ENCODE measurements at regions not wholly inside any gene's neighbourhood (a gene's known extent, or its start where the extent isn't known, plus 50 kb on each side); places are given as distances from the start of the nearest gene placed in this dataset.

DNA sequence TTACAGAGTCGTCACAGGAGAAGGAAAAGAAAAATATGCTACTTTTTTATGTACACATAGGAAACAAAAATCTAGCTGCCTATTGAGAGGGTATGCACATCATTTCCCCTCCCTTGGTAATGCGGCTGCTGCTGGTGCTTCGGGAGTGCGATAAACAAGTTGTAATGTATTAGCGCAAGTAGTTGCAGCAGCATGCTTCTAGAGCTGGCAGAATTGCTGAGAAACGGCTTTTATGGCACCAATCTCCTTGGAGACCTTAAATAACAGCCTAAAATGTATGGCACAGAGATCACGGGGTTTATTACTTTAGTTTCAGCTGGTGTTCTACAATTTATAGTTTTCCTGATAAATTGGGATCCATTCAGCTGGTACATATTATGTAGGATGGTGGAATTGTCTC, 447.6 kb upstream of the TMPO start:
- DNase-seq = no peak

DNA sequence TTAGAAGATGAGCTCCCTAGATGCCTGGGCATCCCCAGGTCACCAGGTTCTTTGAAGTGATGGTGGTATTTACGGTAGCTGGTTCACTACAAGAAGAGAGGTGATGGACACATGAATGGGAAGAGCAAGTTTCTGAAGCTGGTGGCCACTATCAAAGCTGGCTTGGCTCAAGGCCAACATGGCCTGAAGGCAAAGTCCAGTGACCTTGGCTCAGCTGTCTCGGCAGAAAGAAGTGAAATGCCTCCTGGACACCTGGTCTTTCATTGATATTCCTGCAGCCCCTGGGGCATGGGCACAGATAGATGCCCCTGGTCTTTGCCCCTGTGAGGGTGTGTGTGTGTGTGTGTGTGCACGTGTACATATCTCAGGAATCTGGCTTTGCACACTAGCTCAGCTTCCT, 441.8 kb upstream of the TMPO start:
- no peak for DNase-seq

GRCh38 chr12:98074286-98074685, 441.1 kb upstream of the TMPO start:
- no peak for DNase-seq

GRCh38 chr12:98084391-98084790, 431.0 kb upstream of the TMPO start:
- DNase-seq = no peak

DNA sequence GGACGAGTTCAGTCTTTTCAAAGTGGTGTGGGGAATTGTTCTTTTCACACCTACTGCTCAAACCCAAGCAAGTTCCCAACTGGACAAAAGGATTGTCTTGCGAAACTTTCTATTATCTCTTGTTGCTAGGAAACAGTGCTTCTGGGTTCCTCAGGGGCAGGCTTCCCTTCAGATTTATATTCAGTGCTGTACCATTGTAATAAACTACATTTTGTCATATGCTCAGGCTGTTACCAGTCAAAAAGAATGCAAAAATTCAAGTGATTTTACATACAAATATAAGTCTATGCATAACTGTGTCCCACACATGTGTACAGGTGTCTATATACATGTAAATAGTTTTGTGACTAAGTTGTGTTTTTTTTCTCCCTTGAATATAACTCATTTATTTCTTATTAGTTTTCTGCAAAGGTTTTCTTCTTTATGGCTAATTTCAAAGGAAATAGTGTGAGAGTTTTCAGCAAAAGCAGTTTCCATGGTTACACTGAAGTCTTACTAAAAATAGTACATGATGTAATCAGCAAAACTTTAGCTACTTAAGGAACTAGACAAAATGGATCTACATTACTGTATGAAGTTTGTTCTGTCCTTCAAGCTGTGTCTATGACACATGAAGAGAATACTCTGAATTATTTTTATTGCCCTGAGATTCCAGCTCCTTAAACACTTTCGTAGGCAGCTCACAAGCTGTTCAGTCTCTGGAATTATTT, 430.2 kb upstream of the TMPO start:
- no peak for DNase-seq

DNA sequence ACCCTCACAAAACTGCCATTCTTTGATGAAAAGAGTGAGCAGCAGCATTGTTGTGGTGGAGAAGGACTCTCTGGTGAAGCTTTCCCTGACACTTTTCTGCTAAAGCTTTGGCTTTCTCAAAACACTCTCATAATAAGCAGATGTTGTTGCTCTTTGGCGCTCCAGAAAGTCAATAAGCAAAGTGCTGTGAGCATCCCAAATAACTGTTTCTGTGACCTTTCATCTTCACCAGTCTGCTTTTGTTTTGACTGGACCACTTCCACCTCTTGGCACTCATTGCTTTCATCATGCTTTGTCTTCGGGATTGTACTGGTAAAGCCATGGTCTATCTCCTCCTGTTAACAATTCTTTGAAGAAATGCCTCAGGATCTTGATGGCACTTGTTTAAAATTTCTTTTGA, 424.7 kb upstream of the TMPO start:
- DNase-seq = no peak

GRCh38 chr12:98096436-98096835, 419.0 kb upstream of the TMPO start:
- DNase-seq = no peak

DNA sequence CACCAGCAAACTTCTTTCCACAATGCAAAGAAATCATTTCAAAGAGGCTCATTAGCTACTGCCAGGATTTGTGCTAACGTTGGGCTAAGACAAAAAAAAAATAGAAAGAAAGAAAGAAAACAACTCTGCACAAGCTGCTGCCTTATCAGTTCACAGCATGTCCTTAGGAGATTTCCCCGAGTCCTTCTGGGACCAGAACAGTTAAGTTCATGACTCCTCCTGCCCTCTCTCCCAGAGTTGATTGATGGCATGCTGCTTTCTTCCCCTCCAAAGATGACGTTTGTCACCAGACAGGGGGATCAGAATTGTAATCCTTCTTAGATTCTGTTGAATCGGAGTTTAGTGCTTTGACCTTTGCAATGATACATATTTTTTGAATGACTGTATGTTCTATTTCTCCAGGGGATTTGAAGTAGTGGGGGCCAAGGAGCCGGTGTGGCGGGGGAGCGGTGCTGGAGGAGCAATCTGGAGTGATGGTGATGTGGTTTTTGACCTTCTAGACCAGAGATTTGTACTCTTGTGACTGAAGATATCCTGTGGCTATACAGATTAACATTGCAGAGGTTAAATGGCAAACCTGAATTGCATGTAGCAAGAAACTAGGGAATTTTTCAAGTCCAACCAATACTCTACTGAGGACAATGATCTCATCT, 409.2 kb upstream of the TMPO start:
- DNase-seq = no peak

DNA sequence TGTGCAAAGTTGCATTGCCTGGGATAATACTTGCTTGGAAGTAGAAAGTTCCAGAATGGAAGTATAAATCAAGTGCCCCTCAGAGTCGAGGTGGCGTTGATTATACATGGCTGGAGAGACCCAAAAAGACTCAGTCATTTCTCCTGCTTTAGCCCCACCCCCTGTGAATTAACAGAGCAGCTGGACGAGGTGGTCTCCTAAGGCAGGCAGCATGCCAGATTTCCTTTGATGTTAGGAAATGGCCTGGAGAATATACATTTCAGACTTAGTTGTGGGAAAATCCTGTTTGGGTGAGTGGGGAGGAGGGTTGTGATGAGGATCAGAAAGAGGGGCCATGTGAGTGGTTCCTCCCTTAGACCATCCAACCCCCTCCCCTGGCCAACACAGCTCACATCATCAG, 406.1 kb upstream of the TMPO start:
- no peak for DNase-seq

DNA sequence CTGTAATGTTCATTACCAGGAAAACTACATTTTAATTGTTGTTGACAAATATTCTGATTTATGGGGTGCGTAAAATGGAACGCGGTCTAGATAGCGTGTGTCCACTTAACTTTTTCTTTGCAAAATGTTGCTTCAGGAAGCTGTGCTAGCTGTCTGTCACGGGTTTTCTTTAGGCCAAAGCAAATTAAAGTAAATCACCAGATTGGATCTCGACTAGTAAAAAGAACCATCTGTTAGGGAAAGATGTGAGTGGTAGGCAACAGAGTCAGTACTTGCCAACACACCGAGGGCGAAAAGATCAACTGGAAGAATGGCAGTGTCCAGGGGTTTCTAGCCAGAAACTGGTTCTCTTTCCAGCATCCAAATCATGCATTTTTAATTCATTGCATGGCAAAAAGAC, 404.9 kb upstream of the TMPO start:
- DNase-seq = no peak

GRCh38 chr12:98113548-98113947, 401.8 kb upstream of the TMPO start:
- DNase-seq = no peak

DNA sequence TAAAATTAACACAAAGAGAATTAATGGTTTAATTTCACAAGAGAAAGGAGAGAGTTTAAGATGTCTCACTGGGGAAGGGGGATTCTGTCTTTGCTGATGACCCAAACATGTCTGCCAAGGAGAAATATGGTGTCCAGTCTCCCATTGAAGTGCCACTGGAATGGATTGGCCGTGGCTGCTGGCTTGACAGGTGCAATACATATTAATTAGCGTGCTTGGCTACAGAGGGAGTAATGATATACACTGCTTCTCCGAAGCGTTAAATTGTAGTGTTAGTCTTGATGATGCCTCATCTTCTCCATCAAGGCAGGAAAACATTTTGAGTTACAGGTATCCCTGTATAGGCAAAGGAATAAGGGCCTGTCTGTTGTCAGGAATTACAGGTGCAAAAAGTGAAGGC, 393.4 kb upstream of the TMPO start:
- DNase-seq = no peak

DNA sequence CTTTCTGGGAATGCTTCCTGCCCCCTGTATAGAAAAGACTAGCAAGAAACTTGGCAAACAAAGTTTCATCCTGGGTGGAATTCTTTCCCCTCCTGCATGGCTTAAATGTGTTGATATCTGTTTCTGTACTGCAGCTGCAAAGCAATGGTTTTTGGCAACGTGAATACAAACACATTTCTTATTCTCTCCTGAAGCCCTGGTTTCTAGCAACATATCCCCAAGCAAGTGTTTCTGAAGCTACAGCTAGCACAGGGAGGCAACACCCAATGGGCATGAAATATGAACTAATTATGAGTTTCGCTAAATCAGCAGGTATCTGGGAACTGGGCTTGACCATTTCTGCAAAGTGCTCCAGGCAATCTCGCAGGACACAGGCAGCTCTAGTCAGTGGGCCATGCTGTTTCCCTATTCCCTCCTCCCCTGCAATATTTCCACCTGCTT, 392.3 kb upstream of the TMPO start:
- DNase-seq = no peak

DNA sequence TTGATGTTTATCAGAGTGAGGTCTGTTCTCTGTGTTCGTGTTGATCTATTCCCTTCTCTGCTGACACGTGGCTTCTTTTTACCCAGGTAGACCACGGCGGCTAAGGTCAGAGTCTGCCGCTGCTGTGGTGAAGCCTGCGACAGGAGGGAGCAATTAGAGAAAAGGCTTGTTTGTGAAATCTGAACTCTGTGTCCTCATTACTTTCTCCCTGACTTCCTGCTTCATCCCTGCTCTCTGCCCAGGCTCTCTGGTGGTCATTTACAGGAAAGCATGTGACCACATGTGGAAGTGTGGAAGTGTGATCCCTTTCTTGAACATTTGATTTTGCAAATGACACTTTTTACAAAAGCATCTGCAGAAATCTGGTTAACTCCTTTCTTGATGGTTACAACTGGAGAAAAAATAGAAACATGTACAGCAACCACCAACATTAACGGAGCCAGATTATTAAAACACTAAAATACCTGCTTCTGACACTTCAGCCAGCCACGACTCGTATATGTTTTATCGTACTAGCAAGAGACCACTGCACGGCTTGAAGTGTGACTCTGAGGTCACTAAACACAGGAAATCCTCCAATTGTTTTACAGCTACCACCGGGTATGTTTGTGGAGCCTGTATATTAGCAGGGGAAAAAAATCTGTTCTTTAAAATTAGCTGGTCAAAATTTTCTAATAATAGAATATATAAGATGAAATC, 388.6 kb upstream of the TMPO start:
- no peak for DNase-seq

GRCh38 chr12:98127336-98127679, 388.1 kb upstream of the TMPO start:
- DNase-seq = no peak

DNA sequence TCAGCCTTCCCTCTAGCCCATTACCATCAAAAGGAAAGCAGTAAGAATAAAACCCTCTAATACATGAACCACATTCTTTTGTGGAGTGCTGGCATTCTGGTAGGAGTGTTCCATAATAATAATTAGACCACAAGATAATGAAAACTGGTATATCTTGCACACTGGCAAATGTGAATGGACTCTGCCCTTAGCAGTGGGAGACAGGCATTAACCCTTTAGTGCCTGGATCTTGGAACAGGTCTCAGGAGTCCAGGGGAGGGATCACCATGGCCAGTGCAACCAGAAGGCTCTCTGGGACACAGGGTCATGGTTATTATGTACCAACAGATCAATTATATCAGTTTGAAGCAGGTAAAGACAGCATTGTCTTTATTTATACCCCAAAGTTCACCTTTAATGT, 387.5 kb upstream of the TMPO start:
- no peak for DNase-seq

DNA sequence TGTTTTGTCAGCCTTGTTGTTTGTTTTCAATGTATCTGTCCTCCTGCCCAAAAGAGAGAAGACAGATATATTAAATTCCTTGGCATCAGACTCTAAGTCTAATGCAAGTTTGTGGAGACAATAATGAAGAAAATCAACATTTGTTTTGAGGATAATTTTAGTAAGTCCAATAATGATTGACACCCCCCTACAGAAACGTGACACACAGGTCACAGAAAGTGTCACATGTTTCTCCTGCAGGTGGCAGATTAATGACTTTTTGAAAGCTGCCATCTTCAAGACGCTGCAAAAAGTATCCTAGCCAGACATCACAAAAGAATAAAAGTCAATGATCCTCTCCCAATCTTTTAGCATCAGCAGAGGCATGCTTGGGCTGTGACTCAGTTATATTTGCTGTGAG, 378.8 kb upstream of the TMPO start:
- no peak for DNase-seq

- DNase-seq = no peak
These were observed 378.1 kb upstream of the TMPO start for GRCh38 chr12:98137278-98137677.

DNA sequence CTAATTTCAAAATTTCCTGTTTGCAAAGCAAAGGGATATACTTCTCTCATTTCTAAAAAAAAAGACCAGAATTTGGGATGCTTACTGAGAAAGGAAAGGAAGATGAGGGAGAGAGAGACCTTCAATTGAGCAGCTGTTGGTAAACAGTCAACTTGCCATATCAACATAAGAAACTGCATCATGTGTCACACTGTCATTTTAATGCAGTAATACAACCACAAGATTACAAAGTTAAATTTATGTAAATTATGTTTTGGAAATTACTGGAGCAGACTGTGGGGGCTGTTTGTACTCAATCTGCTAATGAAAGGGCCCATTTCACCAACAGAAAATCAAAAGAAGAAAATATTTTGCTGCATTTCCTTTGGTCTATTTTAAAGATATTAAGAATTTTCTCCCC, 370.4 kb upstream of the TMPO start:
- no peak for DNase-seq

DNA sequence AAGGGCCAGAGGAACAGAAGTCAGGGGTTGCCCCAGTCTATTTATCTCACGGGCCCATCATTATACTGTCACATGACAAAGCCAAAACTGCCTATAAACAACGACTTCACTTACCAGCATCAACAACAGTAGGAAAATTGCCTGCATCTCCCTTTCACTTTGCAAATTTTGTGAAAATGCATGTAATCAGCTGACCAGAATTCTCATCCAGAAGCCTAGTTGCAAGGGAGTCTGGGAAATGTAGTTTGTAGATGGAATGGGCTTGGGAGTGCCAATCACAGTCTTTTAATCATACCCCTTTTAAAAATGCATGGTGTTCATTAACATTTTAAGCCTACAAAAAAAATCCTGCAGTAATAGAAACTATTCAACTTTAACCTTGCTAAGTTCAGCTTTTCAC, 369.3 kb upstream of the TMPO start:
- no peak for DNase-seq

DNA sequence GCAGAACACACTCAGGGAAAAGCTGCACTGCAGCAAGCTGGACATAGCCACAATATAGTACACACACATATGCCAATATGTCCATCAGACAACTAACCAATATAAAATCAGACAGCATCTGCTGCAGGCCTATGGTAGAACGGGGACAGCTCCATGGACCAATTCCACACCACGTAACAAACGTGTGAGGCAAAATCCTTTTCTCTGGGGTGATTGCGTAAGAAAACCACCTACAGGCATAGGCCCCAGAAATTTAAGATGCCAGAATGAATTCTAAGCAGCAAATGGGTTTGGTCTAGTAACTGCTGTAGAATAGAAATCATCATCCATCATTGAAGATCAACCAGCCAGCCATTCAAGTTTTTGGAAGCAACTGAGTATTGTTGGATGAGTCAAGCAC, 368.9 kb upstream of the TMPO start:
- no peak for DNase-seq

GRCh38 chr12:98149270-98149669, 366.1 kb upstream of the TMPO start:
- DNase-seq = no peak

DNA sequence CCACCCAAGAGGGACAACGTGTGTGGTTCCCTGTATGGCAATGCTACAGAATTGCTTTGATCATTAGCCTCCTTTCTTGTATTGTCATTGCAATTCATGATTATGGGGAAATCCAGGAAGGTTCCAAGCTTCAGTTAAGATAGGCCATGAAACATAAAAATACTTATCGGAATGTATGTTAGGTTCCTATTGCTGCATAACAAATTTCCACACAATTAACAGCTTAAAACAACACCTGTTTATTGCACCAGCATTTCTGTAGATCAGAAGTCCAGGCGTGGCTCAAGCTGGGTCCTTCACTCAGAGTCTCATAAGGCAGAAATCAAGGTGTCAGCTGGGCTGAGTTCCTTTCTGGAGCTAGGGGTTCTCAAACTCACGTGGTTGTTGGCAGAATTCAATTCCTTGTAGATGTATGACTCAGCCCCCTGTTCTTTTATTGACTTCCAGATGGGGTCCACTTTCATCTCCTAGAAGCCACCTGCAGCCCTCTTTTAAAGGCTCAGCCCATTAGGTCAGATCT, 365.6 kb upstream of the TMPO start:
- DNase-seq = no peak

GRCh38 chr12:98151105-98151590, 364.2 kb upstream of the TMPO start:
- no peak for DNase-seq

Data from bone marrow (tissue), 2 donors.